ENCODE measurements at regions not wholly inside any gene's neighbourhood (a gene's known extent, or its start where the extent isn't known, plus 50 kb on each side); places are given as distances from the start of the nearest gene placed in this dataset.

DNA sequence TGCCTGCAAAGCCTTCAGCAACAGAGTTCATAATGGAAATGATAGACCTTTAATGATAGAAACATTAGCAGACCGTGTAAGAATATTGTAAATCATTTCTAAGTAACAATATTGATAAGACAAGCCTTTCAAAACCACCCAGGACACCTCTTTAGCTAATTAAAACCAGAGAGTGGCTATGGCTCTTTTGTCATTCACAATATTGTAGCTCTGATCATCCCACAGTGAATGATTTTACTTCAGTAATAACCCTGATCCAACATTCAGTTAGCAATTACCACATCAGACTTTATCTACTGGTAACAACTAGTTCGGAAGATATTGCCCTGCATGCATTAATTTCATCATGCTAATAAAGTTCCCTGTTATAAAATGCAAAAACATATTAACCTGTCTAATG is 432.6 kb downstream of the DTWD2 start:
- in situ Hi-C loops (cut with HindIII; ENCODE audit: low sequenced_read_pairs), result no loop called here

DNA sequence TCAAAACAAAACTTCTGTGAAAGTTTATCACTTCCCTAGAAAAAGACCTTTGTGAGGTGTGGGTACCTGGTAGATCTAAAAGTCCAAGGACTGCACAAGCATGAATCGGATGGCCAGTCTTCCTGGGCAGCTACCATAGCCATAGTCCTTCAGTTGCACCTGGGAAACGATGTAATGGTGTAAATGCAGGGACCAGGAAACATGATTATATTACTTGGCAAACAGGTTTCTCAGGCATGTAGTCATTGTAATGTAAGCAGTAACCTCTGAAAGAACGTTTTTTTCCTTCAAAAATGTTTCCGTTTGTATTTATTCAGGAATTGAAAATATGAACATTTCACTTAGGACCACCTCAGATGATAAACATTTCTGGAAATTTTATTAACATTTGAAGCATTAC is 433.4 kb downstream of the DTWD2 start:
- in situ Hi-C loops (cut with HindIII; ENCODE audit: low sequenced_read_pairs), result no loop called here

DNA sequence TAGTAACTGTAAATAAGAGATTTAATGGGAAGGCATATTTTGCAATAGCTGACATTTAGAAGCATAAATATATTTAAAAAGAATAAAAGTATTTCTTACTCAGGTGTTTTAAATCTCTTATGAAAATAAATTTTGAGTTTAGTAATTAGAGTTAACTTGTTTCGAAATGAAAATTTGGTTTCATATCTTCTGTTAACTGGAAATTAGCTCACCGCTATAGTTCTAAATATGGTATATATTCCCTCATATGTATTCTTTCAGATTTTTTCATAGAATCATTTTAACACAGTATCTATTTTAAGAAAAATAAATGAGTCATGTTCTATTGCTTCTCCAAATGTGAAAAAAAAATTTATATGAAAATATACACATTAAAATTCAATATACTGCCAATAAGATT is 434.1 kb downstream of the DTWD2 start:
- in situ Hi-C loops (cut with HindIII; ENCODE audit: low sequenced_read_pairs), result no loop called here

DNA sequence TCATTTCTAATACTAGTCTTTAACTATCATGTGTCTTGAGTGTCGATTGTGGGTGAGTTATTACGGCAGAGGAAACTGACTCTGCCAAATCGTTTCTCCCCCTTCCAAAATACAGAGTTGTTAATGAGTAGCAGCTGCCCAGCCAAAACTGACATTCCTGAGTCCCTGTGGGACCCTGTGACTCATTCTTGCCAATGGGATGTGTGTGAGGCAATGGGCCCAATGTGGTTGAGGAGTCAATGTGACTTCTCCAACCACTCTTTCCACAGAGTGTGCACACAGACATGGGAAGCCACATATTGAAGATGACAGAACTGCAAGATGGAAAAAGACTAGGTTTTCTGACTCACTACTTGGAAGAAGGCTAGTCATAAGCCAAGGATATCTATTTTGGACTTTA is 434.7 kb downstream of the DTWD2 start:
- in situ Hi-C loops (cut with HindIII; ENCODE audit: low sequenced_read_pairs), result no loop called here

DNA sequence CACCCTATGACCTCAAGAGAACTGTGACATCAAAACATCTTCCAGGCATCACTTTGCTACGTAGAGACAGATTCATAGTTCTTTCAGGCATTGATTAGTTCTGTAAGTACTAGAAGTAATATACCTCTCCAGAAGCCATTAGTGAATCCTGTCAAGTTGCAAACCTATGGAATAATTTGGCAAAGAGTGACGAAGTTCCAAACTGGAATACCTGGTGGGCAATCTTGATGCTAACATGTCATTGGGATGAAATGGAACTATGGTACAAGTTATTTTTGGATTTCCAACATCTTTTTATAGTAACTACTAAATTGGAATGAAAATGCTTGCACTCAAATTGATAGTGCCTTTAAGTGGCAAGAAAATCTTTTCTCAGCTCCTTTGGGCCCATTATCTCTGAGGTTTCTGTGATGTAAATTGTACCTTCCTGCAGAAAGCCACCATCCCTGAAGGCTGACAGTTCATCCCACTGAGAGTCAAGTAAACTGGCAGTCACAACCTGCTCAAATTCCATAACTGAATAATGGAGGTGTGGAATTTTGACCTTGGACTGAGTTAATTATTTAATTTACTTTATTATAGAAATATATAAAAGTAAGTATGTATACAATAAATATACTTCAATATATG is 435.5 kb downstream of the DTWD2 start:
- in situ Hi-C loops (cut with HindIII; ENCODE audit: low sequenced_read_pairs), result no loop called here

DNA sequence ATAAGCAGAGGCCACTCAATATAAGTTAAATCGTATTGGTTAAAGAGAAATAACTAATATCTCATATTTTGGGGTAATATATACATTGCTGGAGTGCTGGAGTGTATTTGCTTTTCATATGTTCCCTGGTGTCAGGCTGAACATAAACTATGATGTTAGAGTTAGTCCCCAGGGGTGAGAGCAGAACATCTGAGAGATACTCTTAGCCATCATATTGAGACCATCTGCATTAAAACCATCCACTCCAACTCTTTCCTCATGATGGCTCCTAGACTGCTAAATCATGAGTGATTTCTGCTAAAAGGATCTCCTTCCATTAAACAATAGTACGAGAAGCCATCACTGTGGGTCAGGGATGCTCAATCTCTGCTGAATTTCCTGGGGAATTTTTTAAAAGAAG is 436.2 kb downstream of the DTWD2 start:
- in situ Hi-C loops (cut with HindIII; ENCODE audit: low sequenced_read_pairs), result no loop called here

DNA sequence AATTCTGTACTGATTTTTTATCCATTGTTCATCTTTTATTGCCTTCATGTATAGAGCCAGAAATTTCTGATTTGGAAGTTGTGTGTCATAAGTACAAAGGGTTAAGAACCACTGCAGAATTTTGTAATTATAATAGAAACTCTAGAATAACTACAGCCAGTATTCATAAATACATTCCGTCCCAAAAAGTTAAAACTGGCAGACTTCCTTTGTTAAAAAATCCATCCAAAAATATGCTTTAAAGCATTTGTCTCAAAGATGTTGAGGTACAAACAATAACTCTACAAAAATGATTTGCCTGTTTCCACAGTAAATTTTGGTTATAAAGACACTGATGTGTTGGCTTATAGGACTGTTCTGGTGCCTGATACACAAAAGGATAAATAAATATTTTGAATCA is 436.6 kb downstream of the DTWD2 start:
- in situ Hi-C loops (cut with HindIII; ENCODE audit: low sequenced_read_pairs), result no loop called here

DNA sequence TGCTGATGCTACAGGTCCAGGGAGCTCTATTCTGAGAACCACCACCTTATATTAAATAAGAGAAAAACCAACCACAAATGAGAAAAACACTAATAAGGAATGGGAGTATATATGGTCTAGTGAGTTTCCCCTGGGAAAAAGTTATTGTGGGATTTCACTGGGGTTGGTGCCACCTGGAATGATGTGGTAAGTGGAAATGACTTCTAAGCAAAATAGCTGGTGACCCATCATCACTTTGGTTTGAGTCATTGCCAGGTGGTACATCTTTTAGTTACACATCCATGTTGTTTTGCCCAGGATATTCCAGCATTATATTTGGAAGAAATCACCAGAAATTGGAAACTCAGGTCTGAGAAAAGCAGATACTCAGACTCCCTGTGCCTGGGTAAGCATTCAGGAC is 437.3 kb downstream of the DTWD2 start:
- in situ Hi-C loops (cut with HindIII; ENCODE audit: low sequenced_read_pairs), result no loop called here

DNA sequence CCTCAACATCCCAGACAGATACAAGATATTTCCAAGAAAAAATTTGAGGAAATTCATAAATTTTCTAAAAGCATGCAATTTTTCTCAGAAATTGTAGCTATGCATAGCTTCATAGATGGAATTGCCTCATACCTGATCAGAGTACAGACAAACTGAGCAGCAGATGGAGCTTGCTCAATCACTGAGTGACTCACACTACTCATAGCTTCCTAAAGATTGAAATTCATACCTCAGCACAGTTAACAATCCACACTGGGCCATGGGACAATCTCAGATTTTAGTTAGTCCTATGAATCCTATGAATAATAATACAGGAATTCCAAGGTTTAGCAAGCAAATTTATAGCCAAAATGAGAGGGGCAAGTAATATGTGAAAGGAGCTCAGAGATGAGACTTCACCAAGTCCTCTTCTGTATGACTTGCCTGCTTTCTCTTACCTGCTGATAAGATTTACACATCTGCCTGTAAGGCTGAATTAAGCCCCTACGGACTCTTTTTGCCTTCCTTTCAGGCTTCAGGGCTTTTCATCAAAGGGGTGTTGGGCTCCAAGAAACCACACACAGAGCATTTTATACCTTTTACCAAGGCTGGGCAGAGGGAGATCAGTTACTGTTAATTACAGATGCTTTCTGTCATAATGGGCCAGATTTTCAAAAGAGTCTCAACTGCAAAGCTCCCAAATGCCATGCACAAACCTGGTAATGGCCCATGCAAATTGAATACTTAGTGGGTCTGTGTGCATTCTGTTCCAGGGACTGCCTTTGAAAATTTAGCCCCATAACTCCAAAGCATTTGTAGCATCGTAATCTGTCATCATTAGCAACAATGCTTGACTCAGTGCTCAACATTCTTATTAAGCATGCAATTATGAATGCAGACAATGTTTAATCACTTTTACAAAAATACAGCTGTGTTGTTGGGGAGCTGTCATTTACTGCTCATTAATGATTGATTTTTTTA is 439.3 kb downstream of the DTWD2 start:
- in situ Hi-C loops (cut with HindIII; ENCODE audit: low sequenced_read_pairs), result no loop called here

DNA sequence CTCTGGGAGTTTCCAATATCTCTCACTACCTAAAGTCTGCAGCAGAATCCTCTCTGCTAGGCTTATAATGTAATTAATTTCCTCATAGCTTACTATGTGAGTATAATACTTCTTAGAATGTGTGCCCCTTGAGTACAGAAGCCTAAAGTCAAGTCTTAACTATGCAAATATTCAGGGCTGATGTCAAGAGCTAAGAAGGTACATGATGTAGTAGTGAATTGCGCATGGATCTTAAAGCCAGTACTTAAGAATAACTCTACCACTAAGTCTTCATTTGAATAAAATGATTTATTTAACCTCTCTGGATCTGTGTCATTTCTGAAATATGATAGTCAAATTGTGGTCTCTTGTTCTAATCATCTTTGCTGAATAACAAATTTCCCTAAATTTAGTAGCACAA is 442.9 kb downstream of the DTWD2 start:
- in situ Hi-C loops (cut with HindIII; ENCODE audit: low sequenced_read_pairs), result no loop called here

DNA sequence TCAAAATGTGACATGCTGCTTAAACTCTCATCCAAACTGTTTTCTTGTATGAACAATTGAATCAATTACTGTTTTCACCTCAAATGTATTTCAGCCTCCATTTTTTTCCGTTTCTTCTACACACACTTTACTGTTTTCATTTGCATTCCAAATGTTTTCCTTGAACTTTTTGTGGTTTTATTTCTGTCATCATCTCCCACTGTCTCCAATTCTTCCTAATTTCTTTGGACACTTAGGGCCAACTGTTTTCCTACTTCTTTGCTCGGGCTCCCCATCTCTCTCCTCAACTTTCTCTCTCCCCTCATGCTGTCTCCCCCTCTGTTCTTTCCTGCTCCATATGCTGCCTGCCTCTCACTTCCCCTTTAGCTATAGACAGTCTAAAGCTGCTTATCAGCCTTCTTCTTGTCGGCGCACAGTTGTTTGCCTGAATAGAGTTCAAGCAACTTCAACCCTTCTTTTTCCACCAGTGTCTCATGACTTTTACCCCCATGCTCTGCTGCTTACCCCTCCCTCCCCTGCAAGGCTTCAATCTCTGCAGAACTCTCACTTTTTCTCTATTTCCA is 443.4 kb downstream of the DTWD2 start:
- in situ Hi-C loops (cut with HindIII; ENCODE audit: low sequenced_read_pairs), result no loop called here

DNA sequence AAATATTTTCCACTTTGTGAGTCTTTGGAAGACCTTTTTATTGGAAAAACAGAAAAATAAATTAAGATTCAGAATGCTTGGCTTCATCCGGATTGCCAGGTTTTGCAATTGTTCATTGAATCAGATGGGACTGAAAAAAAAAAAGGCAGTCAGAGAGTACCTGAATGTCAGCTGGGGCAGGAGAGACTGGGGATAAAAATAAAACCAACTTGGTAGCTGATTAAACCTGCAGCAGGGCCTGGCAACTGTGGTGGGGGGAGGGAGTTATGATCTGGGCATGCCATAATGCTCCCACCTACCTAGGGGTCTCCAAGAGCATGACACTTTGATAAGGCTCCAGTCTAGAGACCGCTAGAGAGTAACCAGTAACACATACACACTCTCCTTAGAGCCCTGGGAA is 454.4 kb downstream of the DTWD2 start:
- in situ Hi-C loops (cut with HindIII; ENCODE audit: low sequenced_read_pairs), result no loop called here

DNA sequence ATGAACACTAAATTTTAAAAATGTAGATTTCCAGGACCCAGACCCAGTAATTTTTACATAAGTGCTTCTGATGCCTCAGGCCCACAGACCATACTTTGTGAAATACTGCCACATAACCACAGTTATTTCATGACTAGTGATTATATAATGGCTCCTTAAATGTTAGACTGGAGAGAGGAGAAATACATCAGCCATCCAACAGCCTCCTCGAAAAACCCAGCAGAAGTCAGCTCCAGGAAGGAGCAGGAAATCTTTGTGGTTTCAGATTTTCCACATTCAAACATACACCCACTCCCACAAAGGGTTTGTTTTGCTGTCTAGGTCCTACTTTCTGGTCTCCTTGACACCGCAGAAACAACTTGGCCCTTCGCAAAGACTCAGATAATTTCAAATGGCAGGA is 455.2 kb downstream of the DTWD2 start:
- in situ Hi-C loops (cut with HindIII; ENCODE audit: low sequenced_read_pairs), result no loop called here

DNA sequence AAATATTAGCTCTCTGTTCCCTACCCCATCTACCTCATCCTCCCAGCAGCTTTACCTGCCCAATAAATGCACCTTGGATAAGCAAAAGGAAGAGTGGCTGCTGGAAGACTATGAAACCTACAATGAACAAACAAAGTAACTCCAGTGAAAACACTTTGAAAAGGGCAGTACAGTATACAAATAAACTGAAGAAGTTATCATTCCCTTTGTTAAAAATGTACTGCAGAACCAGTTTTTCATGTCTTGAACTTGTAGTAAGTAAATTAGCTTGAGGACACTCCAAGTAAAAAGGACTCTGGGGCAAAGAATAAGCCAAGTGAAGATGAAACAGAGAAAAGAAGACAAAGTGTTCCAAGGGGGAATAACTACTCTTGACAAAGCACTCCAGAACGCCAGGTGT is 457.1 kb downstream of the DTWD2 start:
- in situ Hi-C loops (cut with HindIII; ENCODE audit: low sequenced_read_pairs), result no loop called here

DNA sequence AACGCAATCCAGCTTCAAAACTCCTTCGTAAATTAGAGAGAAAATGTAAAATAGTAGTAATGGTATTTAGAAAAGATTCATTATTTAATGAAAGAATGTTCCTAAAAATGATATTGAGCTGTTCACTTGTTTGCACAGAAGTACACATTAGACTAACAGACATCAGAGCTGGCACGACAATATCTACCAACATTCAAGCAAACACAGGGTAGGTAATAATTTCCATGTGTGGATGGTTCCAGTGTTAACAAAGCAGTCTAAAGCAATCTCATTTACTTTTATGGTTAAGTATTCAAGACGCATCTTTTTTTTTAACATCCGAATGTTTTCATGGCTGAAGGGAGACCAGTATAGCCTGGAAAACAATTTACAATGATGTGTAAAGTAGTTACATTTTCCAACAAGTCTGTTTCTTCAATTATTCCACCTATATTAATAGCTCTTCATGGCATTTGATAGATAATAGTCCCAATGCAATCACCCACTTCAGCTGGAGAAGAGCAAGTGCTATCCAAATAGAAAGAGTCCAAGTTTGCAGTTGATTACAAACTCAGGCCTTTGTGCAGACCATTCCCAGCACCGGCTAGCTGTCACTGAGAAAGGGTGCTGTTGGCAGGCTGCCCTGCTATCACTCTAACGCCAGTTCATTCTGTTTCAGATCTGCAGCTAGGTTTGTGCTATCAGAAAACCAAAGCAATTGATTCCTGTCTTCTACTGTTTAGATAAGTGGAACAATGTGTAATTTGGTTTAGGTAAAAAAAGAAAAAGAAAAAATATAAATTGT is 458.8 kb downstream of the DTWD2 start:
- in situ Hi-C loops (cut with HindIII; ENCODE audit: low sequenced_read_pairs), result no loop called here

DNA sequence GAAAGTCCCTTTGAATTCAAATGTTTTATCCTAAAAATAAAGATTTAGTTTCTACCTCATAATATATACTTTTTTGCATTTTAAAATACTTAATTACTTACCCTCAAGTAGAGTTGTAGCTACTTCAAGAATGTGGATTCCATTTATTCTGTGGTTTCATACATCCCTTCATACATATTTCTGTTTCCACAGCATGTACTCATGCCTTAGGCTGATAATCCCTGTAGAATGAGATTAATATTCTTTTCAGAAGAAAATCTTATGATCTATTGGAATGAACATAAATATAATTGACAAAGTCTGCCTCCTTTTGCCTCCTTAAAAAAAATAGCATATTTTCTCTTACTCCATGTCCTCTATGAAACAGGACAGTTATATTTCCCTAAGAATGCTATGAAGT is 465.7 kb downstream of the DTWD2 start:
- in situ Hi-C loops (cut with HindIII; ENCODE audit: low sequenced_read_pairs), result no loop called here

DNA sequence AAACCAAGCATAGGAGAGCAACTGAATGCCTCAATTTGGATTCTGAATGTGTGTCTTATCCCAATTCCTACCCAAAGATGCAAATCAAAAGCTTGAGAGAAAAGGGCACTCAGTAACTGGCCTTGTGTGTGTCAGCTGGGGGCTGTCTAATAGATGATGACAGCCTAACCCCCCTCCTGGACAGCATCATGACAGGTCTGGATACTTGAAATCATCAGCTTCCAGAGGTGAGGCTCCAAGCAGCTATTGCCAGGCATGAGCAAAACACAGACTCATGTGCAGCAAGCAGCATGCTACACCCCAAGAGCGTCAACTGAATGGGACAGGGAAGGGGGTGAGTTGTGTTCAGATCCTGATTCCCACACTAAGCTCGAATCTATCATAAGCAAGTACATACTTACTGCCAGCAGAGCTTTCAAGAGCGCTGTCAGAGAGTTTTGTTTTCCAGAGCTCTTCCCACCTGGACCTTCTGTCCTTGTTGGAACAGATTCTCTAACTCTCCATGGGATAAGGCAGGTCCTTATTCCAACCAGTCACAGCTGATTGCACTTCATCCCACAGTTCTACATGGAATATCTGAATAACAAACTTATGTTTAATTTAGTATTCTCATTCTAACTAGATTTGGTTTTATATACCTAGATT is 467.5 kb downstream of the DTWD2 start:
- in situ Hi-C loops (cut with HindIII; ENCODE audit: low sequenced_read_pairs), result no loop called here

DNA sequence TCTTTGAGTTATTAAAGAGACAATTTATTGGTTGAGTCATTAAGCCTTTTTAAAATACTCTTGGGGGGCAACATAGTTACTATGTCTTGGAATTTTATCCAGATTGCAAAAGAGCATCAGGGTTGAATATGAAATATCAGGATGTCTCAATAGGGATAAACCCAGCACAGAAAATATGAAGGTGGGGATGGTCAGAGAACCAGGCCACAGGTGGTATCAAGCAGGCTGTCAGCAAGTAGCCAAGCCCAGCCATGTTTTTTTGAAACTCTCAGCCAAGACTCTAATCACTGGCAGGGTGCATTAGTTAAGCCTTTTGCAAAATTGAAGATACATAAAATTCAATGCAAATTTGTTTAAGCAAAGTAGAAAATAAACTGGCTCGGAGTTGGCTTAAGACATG is 468.9 kb downstream of the DTWD2 start:
- in situ Hi-C loops (cut with HindIII; ENCODE audit: low sequenced_read_pairs), result no loop called here

DNA sequence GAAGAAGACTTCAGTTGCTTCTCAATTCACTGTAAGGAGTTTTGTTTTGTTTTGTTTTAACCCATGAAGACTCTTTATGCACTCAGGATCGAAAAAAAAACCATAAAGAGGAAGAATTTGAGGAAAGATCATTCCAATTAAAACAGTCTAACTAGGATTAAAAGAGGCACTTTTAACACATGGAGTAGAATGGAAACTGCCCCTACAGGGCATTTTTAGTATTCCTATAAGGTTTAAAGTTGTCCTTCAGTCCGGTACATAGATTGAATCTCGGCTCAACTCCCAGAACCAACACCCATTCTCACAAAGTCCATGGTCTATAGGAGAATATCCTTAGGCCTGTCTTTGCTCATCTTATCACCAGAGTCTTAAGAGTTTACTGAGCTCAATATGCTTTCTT is 469.6 kb downstream of the DTWD2 start:
- in situ Hi-C loops (cut with HindIII; ENCODE audit: low sequenced_read_pairs), result no loop called here

DNA sequence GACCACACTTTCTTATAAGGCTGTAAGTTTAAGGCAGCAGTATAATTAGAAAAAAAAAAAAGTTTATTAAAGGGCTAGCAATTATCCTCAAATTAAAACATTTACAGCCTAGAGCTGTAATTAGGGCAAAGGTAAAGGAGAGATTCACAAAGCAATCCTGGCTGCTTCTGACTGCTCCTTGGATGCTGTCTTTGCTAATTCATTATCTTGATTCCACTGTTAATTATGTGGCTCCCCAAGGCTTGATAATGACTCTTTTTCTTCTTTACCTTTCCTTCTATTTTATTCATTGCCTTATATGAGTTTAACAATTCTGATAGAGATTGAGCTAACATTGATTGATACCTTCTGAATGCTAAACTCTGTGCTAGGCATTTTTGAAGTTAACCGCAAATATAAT is 476.5 kb downstream of the DTWD2 start:
- in situ Hi-C loops (cut with HindIII; ENCODE audit: low sequenced_read_pairs), result no loop called here

Measured in endothelial cell of hepatic sinusoid (primary cell).